Activated CD4-positive, alpha-beta T cell treated with anti-CD3 and anti-CD28 coated beads, Interleukin-2, amount 10 ng/mL, durations not matched to agents 24 days and 14 days (primary cell): ENCODE measurements at regions not wholly inside any gene's neighbourhood (a gene's known extent, or its start where the extent isn't known, plus 50 kb on each side); places are given as distances from the start of the nearest gene placed in this dataset.

Source experiments
- DNase-seq: peaks from one replicate; pipeline ENCODE4 v3.0.0; 2022
- H3K27ac Mint-ChIP-seq: one replicate; pipeline ENCODE4 v1.8.0; 2022; ENCODE audit warnings: mild to moderate bottlenecking, mixed read lengths
- H3K27me3 Mint-ChIP-seq: one replicate; pipeline ENCODE4 v1.8.0; 2022; ENCODE audit warnings: mixed read lengths
- H3K36me3 Mint-ChIP-seq: one replicate; pipeline ENCODE4 v1.8.0; 2022; ENCODE audit warnings: low read depth, mild to moderate bottlenecking, mixed read lengths
- H3K4me1 Mint-ChIP-seq: one replicate; pipeline ENCODE4 v1.8.0; 2021; ENCODE audit warnings: mixed read lengths
- H3K4me3 Mint-ChIP-seq: one replicate; pipeline ENCODE4 v1.8.0; 2022; ENCODE audit warnings: mild to moderate bottlenecking, moderate library complexity, mixed read lengths
- H3K9me3 Mint-ChIP-seq: one replicate; pipeline ENCODE4 v1.8.0; 2021; ENCODE audit warnings: mixed read lengths
- intact Hi-C: fragments of 100-400 bp; cut with micrococcal nuclease; formaldehyde crosslinking; loops from one replicate; pipeline ENCODE4 v1.15.1; 2023

DNA sequence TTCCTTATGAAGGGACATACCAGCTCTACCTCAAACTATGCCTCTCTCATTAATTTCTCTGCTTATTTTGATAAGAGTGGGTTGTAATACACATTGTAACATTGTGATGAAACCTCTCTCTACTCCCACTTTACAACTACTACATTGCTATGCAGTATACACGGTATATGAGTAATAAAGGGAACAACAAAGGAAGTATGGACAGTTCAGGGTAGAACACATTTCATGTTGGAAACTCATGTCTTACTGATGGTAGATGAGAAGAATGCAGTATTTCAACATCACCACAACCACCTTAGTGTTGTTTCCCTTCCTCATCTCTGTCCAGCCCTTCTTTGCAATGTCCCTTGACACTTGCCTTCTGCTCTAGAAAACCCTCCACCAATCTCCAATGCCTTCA, 515.9 kb upstream of the CELF4 start:
- DNase-seq = no peak
- Mint-ChIP-seq H3K4me1 (no peaks in the 10 kb centered on the region), H3K27ac (no peak overlapping the region), H3K36me3 (no peaks in the 10 kb centered on the region), H3K4me3 (no peak overlapping the region), H3K9me3 (peaks cover 2% of the 10 kb centered on the region), H3K27me3 (no peaks in the 10 kb centered on the region)
- intact Hi-C loops = no loop called here

DNA sequence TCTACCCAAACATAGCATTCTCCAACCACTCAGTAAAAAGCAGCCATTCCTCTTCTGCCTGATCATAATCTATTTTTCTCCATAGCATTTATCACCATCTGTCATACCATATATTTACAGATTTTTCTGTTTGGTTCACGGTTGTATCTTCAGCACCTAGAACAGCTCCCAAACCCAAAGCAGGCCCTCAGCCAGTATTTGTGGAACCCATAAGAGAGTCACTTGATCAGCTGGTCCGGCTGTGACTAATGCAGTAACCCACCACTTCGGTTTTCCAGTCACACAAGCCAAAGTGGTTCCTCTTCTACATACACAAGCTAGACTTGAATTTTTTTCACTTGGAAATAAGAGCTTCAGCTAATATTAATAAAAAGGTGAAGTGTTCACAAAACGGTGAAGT, 511.6 kb upstream of the CELF4 start:
- no peak overlapping the region for H3K27ac Mint-ChIP-seq
- intact Hi-C loops = no loop called here
- no peaks in the 10 kb centered on the region for H3K4me1 Mint-ChIP-seq
- H3K9me3 Mint-ChIP-seq = no peaks in the 10 kb centered on the region
- DNase-seq = no peak
- no peaks in the 10 kb centered on the region for H3K27me3 Mint-ChIP-seq
- H3K36me3 Mint-ChIP-seq = no peaks in the 10 kb centered on the region
- no peak overlapping the region for H3K4me3 Mint-ChIP-seq

DNA sequence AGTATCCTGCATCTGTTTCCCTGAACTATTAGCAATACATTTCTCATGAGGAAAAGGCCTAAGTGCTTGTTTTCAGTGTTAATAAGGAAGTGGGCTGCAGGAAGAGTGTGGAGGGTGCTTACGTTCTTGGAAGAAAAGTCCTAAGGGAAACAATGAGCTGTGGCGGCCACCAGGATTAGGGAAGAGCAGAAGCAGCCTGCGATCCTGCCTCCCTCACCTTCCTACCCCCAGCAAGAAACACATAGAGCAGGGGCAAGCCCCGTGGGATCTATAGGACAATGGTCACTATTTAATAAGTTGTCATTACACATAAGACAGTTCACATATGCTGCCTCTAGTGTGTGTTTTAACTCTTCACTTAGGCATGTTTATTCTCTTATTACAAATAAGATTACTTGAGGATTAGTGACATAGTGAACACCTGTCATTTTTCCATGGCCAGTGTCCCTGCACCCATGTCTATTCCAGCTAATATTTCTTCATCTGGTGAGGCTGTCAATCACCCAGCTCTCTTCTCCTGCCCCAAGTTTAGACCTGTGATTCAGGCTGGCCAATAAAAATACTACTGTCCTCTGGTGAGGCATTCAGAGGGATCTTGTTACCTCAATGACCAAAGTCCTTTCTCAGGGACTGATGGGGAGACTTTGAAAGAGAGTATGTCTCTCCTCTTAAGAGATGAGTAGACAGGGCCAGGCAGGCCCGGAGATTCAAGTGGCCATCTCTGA, 510.9 kb upstream of the CELF4 start:
- Mint-ChIP-seq H3K4me3 (no peak overlapping the region), H3K9me3 (no peaks in the 10 kb centered on the region), H3K27me3 (no peaks in the 10 kb centered on the region), H3K27ac (no peak overlapping the region), H3K36me3 (no peaks in the 10 kb centered on the region), H3K4me1 (no peaks in the 10 kb centered on the region)
- no peak for DNase-seq
- intact Hi-C loops = no loop called here

DNA sequence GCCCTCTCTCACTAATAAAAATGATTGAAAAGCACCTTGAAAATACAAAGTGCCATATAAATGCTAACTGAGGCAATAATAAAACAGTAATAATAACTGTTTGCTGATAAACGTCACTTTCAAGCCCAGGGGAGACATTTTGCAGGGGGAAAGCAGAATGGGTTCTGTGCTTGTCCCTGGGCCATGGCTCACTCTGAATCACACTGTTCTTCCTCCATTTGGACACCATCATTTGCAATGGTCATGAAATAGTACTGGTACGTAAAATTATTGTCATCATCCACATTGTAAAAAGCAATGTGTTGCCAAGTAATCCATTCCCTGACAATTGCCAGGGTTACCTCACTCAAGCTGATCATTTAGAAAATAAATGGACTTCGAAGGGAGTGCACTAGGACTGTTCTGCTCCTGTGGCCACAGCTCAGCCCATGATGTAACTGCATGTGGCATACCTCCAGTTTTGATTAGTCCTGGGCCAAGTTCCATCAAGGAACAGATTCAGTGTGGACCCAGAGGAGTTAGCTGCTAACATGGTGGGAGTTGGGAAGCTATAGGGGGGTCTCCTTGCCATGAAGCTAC, 508.8 kb upstream of the CELF4 start:
- Mint-ChIP-seq H3K36me3 (no peaks in the 10 kb centered on the region), H3K27ac (no peak overlapping the region), H3K9me3 (no peaks in the 10 kb centered on the region), H3K4me1 (no peaks in the 10 kb centered on the region), H3K4me3 (no peak overlapping the region), H3K27me3 (no peaks in the 10 kb centered on the region)
- no peak for DNase-seq
- intact Hi-C loops = no loop called here

DNA sequence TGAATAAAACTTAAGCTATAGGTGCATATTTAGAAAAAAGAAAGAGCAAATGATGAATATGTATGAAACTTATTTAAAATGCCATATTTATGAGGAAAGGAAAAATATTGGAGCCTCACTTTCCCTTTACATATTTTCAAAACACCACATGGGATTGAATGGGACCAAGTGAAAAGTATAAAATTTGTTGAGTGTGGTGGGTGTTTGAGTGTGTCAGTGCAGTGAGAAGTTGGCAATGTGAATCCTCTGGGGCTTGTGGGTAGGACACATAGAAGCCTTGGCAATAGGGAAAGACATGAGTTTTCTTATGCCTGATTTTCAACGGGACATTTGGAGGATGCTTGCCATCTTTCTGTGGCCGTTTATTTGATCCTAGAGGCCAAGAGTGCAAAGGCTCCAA, 502.2 kb upstream of the CELF4 start:
- H3K4me3 Mint-ChIP-seq = no peak overlapping the region
- no peaks in the 10 kb centered on the region for H3K4me1 Mint-ChIP-seq
- no peaks in the 10 kb centered on the region for H3K36me3 Mint-ChIP-seq
- no peaks in the 10 kb centered on the region for H3K27me3 Mint-ChIP-seq
- no peak overlapping the region for H3K27ac Mint-ChIP-seq
- no peaks in the 10 kb centered on the region for H3K9me3 Mint-ChIP-seq
- DNase-seq = no peak
- intact Hi-C loops = no loop called here

DNA sequence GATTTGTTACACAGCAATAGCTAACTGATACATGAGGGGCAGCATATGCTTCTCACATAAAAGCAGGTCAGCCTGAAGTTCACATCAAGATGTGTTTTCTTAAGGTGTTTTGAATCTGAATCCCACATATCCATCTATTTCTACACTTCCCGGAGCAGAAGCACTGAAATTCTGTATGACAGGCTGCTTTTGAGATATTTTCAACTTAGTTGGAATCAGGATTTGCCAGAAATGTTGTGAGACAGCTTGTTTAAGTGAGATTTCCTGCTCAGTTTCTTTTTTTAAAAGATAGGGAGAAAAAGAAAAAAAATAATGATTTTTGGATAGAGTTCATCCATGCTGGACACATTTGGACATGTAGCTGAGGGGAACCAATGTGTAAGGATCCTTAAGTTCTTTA, 501.5 kb upstream of the CELF4 start:
- Mint-ChIP-seq H3K9me3 (no peaks in the 10 kb centered on the region), H3K27ac (no peak overlapping the region), H3K27me3 (no peaks in the 10 kb centered on the region), H3K4me3 (no peak overlapping the region), H3K4me1 (no peaks in the 10 kb centered on the region), H3K36me3 (no peaks in the 10 kb centered on the region)
- no peak for DNase-seq
- intact Hi-C loops = no loop called here

DNA sequence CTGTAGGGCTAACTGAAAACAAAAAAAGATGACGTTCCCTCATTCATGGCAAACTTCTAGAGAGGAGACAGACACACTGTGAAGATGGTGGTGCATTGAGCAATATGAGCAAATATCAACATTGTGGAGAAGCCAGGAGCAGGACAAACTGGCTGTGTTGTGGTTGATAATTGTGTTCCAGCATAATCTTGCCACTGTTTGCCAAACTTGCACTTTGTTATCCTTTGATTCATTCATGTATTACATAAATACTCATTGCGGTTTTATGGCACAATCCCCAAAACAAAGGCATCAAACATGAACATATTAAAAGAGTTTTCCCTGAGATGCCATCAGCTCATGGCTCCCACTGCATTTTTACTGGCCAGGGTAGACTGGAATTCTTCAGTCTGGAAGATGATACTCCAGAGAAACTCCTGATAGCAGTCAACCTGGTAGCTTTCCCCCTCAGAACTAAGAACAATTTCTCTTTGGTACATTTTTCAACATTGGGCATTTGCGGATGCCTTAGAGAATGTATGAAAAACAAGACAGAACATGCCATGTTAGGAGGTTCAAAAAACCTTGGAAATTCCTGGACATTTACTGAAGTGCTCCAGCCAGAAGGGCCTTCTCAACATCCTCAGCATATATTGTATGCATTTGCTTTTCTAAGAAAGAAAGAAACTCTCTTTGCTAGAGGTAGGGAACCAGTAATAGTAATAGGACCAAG, 487.4 kb upstream of the CELF4 start:
- H3K27me3 Mint-ChIP-seq = no peaks in the 10 kb centered on the region
- no peak overlapping the region for H3K4me3 Mint-ChIP-seq
- intact Hi-C loops = no loop called here
- DNase-seq = no peak
- H3K9me3 Mint-ChIP-seq = no peaks in the 10 kb centered on the region
- H3K27ac Mint-ChIP-seq = no peak overlapping the region
- H3K36me3 Mint-ChIP-seq = no peaks in the 10 kb centered on the region
- no peaks in the 10 kb centered on the region for H3K4me1 Mint-ChIP-seq

DNA sequence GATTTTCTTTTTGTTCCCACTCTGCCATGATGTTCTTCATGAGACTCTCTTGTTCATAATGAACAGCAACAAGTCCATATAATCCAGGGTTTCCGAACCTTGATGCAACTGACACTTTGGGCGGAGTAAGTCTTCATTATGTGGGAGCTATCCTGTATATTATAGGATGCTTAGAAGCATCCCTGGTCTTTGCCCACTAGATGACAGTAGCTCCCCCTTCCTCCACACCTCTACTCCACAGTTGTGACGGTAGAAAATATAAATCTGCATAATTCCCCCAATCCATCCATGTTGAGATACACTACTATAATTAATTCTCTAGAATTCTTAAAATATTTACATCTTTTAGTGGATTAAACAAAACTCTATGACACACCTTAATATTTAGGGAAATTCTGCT, 482.2 kb upstream of the CELF4 start:
- Mint-ChIP-seq H3K4me1 (no peaks in the 10 kb centered on the region), H3K27me3 (no peaks in the 10 kb centered on the region), H3K9me3 (no peaks in the 10 kb centered on the region), H3K4me3 (no peak overlapping the region), H3K36me3 (no peaks in the 10 kb centered on the region), H3K27ac (no peak overlapping the region)
- no peak for DNase-seq
- intact Hi-C loops = no loop called here

DNA sequence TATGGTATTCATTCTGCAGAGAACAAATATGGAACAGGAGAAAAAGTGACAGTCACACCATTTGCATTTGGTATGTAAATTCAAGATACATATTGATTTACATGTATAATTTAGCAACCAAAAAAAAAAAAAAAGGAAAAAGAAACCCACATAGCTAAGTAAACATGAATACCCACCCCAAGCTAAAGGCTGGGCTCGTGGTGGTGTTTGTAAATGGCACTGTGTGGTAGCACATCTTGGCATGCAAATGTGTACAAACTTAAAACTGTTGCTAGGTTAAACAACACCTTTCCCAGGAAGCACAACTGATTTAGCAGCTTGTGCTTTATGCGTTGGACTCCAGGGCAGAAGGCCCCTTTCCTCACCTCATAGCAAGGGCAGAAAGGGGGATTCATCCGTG, 481.1 kb upstream of the CELF4 start:
- no peak overlapping the region for H3K4me3 Mint-ChIP-seq
- H3K36me3 Mint-ChIP-seq = no peaks in the 10 kb centered on the region
- intact Hi-C loops = no loop called here
- no peaks in the 10 kb centered on the region for H3K27me3 Mint-ChIP-seq
- no peak overlapping the region for H3K27ac Mint-ChIP-seq
- no peaks in the 10 kb centered on the region for H3K9me3 Mint-ChIP-seq
- no peaks in the 10 kb centered on the region for H3K4me1 Mint-ChIP-seq
- DNase-seq = no peak

DNA sequence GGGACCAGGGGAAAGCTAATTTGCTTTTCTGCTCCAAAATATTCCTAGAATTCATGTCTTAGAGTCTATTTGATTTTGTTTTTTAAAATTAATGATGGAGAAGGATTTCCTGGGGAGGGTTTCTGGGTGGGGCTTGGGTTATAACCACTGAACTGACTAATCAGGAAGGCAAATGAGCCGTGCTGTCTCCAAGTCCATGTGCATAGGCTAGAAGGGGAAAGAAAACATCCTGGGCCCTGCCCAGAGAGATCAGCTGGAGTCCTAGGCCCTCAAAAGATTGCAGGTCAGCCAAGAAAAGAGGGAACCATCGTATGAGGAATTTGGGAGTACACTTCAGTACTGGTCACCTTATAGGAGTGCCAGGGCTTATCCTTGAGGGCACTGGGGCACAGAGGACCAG, 480.2 kb upstream of the CELF4 start:
- intact Hi-C loops = no loop called here
- H3K27ac Mint-ChIP-seq = no peak overlapping the region

DNA sequence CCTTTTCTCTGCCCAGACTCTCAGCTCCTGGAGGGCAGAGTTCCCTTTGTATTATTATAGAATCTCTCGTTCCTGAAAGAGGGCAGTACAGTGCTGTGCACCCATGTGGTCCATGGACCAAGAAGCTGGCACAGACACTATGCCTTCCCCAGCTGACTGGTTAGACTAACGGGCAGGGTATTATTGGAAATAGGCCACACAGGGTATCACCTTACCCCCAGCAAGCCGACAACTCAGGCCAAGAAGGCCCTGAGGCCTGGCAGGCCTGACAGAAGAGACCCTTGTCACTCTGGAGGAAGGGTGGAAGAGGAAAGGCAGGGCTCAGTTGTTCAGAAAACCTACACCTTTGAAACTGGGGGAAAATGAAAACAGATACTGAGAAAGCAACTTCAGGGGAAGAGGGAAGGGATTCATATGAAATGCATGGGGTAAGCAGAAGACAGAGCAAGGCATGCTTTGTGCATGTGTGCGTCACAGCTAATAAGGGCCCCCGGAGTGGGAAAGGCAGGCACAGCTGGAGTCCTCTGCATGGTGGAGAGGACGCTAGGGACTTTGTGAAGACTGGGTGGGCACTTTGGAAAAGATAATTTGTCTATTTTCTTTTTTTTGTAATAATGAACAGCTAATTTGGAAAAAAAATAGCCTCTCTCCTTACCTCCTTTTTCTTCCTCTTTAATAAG, 476.8 kb upstream of the CELF4 start:
- Mint-ChIP-seq H3K9me3 (no peaks in the 10 kb centered on the region), H3K4me1 (no peaks in the 10 kb centered on the region), H3K27ac (no peak overlapping the region), H3K4me3 (no peak overlapping the region), H3K27me3 (no peaks in the 10 kb centered on the region), H3K36me3 (no peaks in the 10 kb centered on the region)
- no peak for DNase-seq
- intact Hi-C loops = no loop called here

More for the DNA sequence above, 480.2 kb upstream of the CELF4 start:
- no peak overlapping the region for H3K4me3 Mint-ChIP-seq
- no peaks in the 10 kb centered on the region for H3K27me3 Mint-ChIP-seq
- no peaks in the 10 kb centered on the region for H3K9me3 Mint-ChIP-seq
- no peak for DNase-seq
- H3K4me1 Mint-ChIP-seq = no peaks in the 10 kb centered on the region
- H3K36me3 Mint-ChIP-seq = no peaks in the 10 kb centered on the region

DNA sequence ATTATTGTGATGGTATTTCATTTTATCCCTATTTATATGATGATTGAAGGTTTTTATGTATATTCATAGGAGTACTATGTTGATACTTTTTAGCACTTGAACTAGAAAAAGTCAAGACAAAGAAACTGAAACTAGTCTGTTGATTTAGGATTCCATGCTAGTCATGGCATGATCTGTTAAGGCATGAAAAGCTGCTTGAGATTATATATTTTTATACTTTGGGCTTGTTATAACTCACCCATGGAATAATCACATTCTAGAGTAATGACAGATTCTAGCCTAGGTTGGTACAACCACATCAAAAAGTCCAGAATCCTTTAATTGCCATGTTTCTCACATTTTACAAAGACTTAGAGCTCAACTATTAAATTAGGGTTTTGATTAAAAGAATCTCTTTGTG, 472.6 kb upstream of the CELF4 start:
- Mint-ChIP-seq H3K27me3 (no peaks in the 10 kb centered on the region), H3K4me3 (no peak overlapping the region), H3K27ac (no peak overlapping the region), H3K9me3 (no peaks in the 10 kb centered on the region), H3K4me1 (no peaks in the 10 kb centered on the region), H3K36me3 (no peaks in the 10 kb centered on the region)
- intact Hi-C loops = no loop called here
- DNase-seq = no peak

DNA sequence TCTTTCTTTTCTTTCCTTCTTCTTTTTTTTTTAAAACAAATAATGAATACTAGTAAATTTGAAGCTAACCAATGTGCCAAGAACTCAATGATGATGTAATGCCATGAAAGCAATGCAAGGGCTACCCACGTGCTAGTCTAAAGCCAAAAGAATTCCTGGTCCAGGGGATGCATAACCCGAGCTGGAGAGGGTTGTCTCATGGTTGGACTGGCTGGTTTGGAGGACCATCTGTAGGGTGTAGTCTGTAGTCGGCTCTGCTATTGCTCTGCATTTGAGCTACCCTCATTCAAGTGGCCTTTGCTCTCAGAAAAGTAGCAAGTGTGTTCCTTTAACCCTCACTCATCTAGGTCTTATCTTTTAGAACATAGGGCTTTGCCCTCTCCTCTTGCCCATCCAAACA, 469.6 kb upstream of the CELF4 start:
- no peaks in the 10 kb centered on the region for H3K9me3 Mint-ChIP-seq
- intact Hi-C loops = no loop called here
- no peaks in the 10 kb centered on the region for H3K36me3 Mint-ChIP-seq
- no peaks in the 10 kb centered on the region for H3K27me3 Mint-ChIP-seq
- no peak overlapping the region for H3K4me3 Mint-ChIP-seq
- no peak overlapping the region for H3K27ac Mint-ChIP-seq
- no peak for DNase-seq
- H3K4me1 Mint-ChIP-seq = no peaks in the 10 kb centered on the region

DNA sequence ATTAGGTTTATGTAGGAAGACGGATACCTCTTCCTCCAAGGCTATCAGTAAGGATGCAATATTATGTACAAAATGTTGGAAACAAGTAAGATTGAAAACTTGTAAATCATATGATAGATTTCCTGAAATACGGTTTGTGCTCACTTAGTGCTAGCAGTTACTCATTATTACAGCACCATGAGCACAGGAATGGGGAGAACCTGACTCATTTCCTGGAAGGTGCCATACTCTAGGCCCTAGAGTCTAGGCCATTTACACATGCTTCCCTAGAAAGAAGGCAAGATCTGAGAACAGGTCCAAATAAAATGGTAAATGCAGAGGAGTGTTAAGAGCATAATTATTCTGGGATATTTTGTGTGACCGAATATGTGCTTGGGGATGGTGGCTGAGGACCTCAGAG, 467.7 kb upstream of the CELF4 start:
- Mint-ChIP-seq H3K36me3 (no peaks in the 10 kb centered on the region), H3K4me3 (no peak overlapping the region), H3K9me3 (no peaks in the 10 kb centered on the region), H3K27me3 (no peaks in the 10 kb centered on the region), H3K27ac (no peak overlapping the region), H3K4me1 (no peaks in the 10 kb centered on the region)
- no peak for DNase-seq
- intact Hi-C loops = no loop called here
